NCI-H1694 (cell line): ENCODE measurements at regions not wholly inside any gene's neighbourhood (a gene's known extent, or its start where the extent isn't known, plus 50 kb on each side); places are given as distances from the start of the nearest gene placed in this dataset.
"Not testable (repeated sequence)": the region's sequence is repeated elsewhere in the genome, so short reads cannot be mapped to it uniquely, and the experiment has no call there.

Experiments used
- DNase-seq: peaks from one replicate; lab custom pipeline; 2025; lab: John Stamatoyannopoulos, UW

DNA sequence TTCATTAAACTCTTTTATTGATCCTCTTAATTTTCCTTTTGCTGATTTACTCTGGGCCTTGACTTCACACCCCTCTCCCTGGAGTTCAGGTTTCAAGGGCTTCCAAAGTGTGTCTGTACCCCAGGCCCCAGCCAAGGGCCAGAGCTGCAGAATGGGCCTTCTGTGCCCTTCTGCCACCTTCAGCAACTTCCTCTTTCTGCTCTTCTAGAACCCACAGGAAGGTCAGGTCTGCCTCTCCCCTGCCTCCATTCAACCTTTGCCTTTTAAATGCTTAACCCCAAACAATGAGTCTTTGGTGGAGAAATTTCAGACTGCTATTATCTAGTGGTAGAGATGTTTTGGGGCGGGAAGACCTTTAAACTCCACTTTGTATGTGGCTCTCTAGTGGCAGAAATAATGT lies 63.1 kb downstream of the TSN start:
- DNase-seq = no peak

DNA sequence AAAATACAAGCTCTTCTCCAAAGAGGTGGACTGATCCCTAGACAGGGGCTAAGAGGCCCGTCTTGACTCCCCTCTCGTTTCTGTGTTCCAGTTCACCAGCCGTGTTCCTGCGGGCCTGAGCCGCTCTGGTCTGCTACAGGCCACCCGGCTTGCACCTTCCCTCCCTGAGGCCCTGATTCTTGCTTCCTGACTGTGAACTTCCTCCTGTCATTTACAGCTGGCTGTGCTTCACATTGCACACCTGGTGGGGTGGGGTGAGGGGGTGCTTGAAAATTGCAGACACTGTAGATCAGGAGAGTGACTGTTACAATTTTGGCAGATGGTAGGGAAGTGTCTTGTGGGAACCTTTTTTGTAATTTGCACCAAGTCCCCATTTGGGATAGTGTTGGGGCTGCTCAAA lies 64.4 kb downstream of the TSN start:
- no peak for DNase-seq

DNA sequence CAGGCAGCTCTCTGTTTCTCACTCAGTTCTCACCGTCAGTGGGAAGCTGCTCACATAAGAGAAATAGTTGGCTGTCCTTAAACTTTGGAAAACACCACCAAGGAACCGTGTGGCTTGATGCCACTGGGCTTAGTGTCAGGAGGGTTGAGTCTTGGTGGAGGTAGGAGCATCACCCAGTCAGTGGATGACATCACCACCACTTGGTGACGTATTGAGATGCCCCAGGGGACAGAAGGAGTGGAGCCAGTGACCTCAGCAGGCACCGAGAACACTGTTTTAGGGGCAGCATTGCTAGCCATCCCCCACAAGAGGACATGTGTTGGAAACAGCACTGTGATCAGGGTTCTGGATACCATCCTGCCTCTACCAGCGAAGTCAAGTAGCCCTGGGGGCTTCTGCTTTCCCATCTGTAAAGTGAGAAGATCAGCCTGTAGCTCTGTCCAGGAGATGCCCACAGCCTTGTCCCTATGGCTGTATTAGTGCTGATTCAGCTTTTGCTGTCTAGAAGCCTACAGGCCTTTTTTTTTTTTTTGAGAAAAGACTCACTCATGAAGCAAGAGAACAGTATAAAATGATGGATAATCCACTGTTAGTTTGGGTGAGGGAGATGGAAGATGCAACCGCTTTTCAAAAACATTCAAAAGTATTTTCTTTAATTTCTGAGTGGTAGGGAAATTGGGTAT lies 66.2 kb downstream of the TSN start:
- DNase-seq = no peak

DNA sequence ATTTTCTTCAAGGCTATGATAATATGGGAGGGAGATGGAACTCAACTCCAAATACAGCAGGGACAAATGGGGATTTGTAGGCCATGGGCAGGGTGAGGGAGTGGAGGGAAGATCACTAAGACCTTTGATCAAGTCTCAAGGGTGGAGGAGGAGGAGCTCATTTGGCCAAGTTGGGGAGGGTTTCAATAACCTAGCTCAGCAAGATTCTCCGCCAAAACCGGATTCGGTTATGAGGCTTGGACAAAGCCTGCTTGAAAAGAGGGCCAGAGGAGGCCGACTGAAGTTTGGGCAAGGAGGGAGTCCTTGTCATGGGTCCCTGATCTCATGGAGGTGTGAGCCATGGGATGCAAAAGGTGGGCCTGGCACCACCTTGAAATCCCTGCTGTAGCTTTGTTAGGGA lies 68.8 kb downstream of the TSN start:
- DNase-seq = no peak

DNA sequence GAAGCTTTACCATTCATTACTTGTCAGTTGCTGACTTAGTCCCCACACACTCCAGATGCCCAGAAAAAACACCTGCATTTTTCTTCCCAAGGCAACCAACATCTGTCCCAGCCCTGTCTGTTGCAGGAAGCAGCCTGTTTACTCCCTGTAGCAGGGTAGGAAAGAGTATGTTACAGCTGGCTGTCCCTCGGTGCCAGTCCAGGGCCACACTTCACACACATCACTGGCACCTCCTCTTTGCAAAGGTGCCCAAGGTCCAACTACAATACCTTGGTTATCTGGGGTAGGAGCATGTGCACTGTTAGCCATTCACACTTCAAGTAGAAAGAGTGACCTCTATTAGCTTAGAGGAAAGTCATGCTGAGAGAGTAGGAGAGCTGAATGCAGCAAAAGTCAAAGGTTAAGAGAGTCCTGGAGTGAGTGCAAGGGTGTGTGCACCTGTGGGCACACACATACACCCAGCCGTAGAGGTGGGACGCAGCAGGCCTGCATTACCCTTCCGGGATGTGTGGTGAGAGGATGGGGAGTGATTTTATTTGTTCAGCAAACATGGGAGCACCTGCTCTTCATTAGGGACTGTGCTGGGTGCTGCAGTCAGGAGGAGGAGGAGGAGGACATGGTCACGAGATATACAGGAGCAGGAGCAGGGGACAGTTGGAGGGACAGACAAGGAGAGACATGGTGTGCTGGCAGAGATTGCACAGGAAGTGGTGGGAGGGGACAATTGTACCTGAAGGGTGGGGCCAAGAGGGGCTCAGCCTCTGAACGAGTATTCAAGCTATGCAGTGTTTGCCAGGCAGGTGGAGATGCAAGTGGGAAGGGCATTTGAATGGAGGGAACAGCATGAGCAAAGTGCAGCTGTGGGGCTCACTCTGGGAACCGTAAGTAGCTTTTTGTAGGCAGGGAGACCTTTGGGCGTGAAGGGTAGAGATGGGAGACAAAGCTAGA lies 69.8 kb downstream of the TSN start:
- no peak for DNase-seq

DNA sequence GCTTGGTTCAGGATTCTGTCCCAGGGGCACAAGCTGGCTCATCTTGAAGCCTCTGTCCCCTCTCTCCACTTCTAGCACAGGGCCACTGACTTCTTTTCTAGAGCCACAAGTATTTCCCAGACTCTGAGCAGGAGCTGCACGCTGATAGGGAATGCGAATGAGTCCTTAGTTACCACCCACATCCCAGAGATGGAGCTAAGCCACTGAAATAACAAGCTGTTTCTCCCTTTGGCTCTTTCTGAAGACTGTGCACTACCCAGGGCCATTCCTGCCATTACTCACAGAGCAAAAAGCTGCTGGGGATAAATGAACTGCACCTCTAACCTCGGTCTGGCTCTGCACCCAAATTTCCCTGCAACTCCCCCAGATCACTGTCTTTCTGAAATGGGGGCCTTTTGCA lies 70.6 kb downstream of the TSN start:
- no peak for DNase-seq

DNA sequence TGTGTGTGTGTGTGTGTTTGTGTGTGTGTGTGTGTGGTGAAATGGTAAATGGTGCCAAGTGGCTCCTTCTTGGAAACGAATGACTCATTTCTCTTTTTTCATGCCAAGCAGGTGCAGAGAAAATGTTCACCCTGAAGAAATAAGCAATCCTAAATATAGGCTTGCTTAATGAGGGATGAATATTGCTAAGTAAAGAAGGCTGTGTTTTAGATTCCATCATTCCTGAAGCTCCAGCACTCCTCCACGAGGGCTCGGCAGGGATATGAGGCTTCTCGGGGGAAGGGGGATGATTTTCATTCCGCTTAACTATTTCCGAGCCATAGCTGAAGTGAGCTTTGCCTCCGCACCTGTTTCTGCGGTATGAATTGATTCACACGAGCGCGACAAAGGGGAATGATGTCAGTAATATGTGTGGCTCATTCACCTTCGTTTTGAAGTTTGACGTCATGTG lies 72.9 kb downstream of the TSN start:
- no peak for DNase-seq

DNA sequence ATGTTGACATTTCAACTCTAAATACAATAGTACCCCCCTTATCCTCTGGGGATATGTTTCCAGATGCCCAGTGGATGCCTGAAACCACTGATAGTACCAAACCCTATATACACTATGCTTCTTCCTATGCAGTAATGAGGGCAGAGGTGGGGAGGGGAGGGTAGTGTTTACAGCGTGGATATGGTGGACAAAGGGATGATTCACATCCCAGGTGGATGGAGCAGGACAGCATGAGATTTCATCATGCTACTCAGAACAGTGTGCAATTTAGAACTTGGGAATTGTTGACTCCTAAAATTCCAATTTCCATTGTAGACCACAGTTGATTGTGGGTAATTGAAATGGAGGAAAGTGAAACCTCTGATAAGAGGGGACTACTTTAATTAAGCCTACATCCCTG lies 75.4 kb downstream of the TSN start:
- no peak for DNase-seq

DNA sequence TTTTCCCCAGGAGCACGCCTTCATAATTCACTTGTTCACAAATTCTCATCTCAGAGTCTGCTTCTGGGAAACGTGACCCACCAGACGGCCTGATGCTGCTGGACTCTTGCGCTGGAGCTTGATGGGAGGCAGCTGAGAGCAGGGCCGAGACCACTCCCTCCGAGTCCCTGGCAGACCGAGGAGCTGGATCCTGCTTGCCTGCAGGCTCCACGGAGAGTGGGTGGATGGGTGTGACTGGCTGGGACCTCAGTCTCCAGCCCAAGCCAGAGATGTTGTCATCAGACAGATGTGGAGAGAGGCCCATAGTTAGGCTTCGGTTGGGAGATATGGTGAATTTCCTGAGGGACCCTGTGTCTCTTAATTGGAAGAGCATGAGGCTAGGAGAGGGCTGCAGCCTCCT lies 76.4 kb downstream of the TSN start:
- no peak for DNase-seq

DNA sequence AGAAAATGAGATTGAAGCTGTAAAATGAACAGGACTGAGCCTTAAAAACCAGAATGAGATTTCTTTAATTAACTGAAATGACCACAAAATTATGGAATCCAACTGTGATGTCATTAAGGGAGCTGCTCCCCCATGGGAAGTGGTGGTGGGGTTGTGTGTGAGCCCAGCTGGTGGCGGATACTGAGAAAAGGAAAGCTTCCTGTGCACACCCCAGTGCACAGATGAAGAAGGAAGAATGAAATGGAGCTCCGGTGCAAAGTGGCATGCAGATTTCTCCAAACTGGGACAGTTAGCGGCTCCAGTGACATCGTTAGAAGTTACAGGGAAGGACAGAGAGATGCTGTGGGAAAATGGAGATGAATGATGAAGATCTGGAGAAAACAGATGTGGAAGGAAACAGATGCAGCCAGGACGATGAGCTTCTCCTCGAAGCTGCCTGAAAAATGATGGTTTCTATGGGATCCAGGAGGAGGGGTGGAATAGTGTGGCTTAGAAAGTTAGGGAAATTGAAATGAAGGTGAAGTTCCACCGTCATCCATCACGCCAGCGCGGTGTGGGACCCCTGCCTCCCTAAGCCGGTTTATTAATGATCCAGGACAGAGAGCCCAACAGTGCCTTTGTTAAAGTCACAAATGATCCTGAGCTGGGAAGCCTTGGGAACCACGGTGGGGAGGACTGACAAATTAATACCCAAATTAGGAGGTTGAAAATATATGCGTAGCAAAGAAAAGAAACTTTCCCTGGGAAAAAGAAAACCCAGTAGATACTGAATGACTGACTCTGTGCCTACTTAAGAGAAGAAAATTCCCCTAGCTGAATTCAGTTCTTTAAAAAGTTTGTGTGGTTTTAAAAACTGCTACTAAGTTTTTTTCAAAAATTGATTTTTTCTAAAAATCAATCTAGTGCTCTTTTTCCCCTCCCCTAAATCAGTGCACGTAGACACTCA lies 77.2 kb downstream of the TSN start:
- DNase-seq = no peak

DNA sequence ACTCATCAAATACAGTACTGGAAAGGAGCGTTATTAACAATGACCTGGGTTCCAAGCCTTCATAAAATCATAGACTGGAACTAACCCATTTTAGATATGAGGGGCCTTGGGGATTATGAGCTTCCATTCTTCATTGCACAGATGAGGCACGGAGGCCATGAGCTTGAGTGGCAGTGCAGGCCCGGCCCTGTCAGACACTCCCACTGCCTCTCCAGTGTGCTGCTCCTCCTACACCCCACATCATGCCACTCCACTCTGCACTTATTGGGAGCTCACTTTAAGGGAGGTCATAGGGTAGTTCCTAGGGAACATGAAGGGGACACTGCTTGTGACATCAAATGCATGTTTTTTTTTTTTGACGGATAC lies 77.9 kb downstream of the TSN start:
- DNase-seq = no peak

DNA sequence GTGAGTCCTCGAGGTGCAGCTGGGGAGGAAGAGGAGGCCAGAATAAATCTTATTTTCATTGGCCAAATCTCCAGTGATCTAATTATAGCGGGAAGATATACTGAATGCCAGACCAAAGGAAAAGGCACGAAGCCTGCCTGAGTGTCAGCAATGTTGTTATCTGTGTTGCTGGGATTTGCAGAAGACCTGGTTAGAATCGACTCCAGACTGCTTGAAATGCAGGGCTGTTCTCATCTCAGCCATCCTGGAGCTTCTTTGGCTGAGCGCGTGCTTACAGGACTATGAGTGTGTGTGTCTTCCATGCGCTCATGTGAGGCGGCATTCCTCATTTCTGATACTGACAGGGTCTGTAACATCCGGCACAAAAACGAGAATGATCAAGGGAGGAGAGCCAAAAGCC lies 81.2 kb downstream of the TSN start:
- no peak for DNase-seq

DNA sequence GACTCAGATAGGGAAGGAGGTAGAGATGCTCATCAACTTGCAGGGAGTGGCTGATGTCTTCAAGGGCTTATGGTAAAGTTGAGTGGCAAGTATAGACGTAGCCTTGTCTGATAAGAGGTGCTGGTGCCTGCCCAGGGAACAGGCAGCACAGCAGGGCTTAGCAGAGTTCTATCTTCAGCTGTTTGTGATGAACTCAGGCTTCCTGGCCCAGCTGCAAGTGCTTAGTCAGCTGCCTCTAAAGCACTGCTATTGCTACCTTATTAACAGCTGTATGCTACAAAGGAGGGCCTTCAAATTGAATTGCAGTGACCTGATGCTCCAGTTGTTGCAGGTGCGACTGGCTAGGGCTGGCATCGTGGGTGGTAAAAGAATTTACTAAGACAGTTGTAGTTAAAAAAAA lies 82.1 kb downstream of the TSN start:
- DNase-seq = no peak

DNA sequence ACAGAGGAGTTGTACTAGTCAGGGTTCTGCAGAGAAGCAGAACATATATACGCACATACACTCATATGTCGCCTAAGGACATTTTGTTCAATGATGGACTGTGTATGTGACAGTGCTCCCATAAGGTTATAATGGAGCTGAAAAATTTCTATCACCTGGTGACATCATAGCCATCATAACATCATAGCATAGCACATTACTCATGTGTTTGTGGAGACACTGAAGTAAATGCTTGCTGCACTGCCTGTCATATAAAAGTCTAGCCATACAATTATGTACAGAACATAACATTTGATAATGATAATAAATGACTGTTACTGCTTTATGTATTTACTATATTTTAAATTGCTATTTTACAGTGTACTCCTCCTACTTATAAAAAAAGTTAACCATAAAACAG lies 83.1 kb downstream of the TSN start:
- DNase-seq = no peak

DNA sequence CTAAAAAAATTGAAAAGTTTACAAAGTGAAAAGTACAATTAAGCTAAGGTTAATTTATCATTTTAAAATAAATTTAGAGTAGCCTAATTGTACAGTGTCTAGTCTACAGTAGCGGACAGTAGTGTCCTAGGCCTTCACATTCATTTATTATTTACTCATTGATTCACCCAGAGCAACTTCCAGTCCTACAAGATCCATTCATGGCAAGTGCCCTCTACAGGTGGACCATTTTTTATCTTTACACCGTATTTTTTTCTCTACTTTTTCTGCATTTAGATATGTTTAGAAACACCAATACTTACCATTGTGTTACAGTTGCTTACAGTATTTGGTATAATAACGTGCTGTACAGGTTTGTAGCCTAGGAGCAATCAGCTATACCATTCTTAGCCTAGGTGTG lies 84.1 kb downstream of the TSN start:
- no peak for DNase-seq

DNA sequence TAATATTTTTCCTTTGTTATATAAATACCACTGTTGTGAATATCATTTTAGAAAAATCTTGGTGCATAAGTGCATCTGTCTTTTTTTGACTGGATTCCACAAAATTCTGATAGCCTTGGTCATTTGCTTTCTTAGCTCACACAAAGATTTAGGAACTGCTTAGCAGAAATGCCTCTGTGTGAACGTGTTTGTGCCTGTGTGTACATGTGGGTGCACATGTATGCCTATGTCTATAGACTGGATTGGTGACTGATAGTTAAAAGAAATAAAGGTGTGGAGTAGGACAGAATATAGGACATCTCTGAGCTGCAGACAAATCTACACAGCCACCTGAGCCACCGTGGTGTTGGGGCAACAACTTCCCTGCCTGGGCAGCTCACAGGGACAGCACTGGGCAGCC lies 93.8 kb downstream of the TSN start:
- DNase-seq = no peak

DNA sequence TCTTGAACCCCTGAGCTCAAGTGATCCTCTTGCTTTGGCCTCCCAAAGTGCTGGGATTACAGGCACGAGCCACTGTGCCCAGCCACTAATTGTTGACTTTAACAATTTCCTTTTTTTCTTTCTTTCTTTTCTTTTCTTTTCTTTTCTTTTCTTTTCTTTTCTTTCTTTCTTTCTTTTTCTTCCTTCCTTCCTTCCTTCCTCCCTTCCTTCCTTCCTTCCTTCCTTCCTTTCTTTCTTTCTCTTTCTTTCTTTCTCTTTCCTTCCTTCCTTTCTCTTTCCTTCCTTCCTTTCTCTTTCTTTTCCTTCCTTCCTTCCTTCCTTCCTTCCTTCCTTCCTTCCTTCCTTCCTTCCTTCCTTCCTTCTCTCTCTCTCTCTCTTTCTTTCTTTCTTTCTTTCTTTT lies 97.7 kb downstream of the TSN start:
- not testable (repeated sequence) for DNase-seq

DNA sequence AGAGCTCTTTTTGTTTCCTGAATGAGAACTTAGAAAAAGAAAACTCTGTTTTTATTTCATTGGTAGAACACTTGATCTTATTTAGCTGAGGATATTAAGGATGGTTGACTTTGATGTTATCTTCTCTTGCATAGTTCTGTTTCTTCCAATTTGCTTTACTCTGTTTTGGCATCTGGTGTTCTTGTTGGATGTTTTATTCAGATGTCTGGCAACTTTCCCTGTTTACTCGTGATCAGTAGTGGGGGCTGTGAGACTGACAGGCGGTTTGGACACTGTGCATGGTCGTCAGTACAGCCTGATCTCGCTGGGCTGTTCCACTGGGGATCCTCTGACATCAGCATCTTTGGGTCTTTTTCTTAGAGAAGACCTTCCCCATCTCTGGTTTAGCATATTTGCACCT lies 100.1 kb downstream of the TSN start:
- no peak for DNase-seq

DNA sequence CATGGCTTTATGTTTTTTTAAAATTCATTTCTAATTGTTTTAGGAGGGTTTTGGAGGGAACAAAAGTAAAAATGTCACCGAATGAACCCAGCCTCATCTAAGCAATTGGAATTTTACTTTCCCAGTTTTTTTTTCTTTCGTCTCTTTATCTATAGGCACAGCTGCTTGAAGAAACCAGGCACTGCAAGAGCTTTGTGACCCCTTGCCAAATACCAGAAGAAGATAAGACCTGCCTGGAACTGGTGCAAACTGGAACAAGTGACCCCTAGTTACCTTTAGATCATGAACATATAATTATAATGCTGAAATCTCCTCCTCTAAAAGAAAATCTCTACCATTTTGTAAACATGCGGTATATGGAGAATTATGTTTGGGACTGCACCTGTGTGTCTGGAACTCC lies 100.9 kb downstream of the TSN start:
- DNase-seq = no peak

DNA sequence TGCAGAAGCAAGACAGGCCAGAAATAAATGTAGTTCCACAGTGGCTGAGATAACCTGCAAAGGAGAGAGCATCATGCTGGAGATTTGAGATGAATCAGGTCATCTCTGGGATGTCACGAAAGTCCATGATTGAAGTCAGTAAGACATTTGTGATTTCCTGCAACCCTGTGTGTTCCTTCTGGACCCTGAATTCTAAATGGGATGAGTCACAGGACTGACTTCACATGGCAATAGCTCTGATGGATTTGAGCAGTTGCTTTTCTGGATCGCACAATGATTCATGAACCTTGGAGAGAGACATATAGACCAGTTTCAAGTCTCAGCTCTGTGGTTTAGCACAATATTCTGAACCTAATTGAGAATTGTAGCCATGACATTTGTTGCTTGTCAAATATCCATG lies 102.9 kb downstream of the TSN start:
- no peak for DNase-seq

DNA sequence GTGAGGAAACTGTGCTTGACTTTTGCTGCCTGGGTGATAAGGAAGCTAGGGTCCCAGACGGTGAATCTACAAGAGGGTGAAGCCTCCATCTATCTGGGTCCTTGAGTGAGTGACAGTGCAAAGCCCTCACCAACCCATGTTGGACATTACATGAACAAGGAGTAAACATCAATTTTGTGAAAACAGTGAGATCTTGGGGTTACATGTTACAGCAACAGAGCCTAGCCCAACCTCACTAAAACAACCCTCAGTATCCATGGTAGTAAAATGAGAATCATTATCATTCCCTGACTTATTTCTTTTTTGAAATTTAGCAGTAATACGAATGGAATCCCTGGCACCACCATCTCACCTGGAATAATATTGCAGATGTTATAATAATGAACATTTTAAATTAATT lies 103.4 kb downstream of the TSN start:
- DNase-seq = no peak

DNA sequence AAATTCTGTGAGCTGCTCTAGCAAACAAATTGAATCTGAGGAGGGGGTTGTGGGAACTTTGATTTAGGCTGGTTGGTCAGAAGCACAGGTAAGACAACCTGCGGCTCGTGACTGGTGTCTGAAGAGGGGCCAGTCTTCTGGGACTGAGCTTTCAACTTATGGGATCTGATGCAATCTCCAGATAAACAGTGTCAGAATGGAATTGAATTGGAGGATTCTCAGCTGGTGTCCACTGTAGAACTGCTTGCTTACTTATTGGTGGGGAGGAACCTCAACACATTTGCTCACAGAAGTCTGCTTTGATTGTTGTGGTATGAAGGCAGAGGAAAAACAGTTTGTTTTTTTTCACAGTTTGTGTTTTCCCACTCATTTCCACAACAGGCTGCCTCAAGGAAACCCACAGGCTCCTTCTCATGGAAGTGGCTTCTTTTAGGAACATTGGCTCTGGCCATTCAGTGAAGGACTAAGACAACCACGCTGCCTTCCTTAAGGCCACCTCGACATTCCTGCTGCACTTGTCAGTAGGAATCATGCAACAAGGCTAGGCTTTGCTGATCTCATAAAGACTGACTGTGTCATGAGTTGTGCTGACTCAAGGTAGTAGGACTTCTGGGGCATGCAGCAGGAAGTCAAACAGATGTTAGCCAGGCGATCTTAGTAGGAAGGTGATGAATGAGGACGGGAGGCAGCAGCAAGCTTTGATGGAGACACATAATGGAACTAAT lies 104.7 kb downstream of the TSN start:
- no peak for DNase-seq
